ENCODE measurements at regions not wholly inside any gene's neighbourhood (a gene's known extent, or its start where the extent isn't known, plus 50 kb on each side); places are given as distances from the start of the nearest gene placed in this dataset.

GRCh38 chr13:99883805-99884204 lies 87.8 kb downstream of the ZIC5 start:
- TF ChIP-seq POLR2AphosphoS5 (IDR thresholded peaks at IDR 0.05; ENCODE audit: low read depth, low read length) = no peak
- no peak for TF ChIP-seq SIN3A (IDR thresholded peaks at IDR 0.05; ENCODE audit: borderline replicate concordance, insufficient read depth, low read length)
- TF ChIP-seq, protein P1, sequence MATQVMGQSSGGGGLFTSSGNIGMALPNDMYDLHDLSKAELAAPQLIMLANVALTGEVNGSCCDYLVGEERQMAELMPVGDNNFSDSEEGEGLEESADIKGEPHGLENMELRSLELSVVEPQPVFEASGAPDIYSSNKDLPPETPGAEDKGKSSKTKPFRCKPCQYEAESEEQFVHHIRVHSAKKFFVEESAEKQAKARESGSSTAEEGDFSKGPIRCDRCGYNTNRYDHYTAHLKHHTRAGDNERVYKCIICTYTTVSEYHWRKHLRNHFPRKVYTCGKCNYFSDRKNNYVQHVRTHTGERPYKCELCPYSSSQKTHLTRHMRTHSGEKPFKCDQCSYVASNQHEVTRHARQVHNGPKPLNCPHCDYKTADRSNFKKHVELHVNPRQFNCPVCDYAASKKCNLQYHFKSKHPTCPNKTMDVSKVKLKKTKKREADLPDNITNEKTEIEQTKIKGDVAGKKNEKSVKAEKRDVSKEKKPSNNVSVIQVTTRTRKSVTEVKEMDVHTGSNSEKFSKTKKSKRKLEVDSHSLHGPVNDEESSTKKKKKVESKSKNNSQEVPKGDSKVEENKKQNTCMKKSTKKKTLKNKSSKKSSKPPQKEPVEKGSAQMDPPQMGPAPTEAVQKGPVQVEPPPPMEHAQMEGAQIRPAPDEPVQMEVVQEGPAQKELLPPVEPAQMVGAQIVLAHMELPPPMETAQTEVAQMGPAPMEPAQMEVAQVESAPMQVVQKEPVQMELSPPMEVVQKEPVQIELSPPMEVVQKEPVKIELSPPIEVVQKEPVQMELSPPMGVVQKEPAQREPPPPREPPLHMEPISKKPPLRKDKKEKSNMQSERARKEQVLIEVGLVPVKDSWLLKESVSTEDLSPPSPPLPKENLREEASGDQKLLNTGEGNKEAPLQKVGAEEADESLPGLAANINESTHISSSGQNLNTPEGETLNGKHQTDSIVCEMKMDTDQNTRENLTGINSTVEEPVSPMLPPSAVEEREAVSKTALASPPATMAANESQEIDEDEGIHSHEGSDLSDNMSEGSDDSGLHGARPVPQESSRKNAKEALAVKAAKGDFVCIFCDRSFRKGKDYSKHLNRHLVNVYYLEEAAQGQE (IDR thresholded peaks at IDR 0.05; ENCODE audit: insufficient read depth in 1 of 2, low read depth in 2 of 2, low read length in 2 of 2) = no peak
- TF ChIP-seq FOXP2 (optimal IDR thresholded peaks at IDR 0.05; ENCODE audit: borderline replicate concordance, extremely low read depth, extremely low read length, insufficient read depth) = no peak

Data from PFSK-1 (cell line).